Heart right ventricle (tissue), 16 donors: ENCODE measurements at regions not wholly inside any gene's neighbourhood (a gene's known extent, or its start where the extent isn't known, plus 50 kb on each side); places are given as distances from the start of the nearest gene placed in this dataset.

Experiments used
- ATAC-seq, 8 donors: fragments of 200-7000 bp; cut with Tn5 transposase; one replicate each; pipeline ENCODE4 v1.9.1; 2020; ENCODE audit warnings: mild to moderate bottlenecking in 8 of 8, moderate library complexity in 8 of 8, moderate number of reproducible peaks in 1 of 8
- DNase-seq, 2 donors: peaks; one replicate each; pipeline ENCODE4 v3.0.0-alpha.2; 2020
- H3K27ac ChIP-seq, 10 donors: fragments of 200-600 bp; sonication (generic) in 2 of 10; one replicate each; pipeline versions ENCODE4 v1.5.0 to v1.8.0; 2020 to 2022; ENCODE audit warnings: mild to moderate bottlenecking in 3 of 10
- H3K27me3 ChIP-seq, 7 donors: fragments of 200-600 bp; one replicate each; pipeline ENCODE4 v1.8.0; 2021 to 2022; ENCODE audit warnings: mild to moderate bottlenecking in 2 of 7
- H3K36me3 ChIP-seq, 9 donors: fragments of 200-600 bp; sonication (generic) in 1 of 9; one replicate each; pipeline versions ENCODE4 v1.5.0 to v1.8.0; 2020 to 2022; ENCODE audit warnings: mild to moderate bottlenecking in 2 of 9
- H3K4me1 ChIP-seq, 9 donors: fragments of 200-600 bp; sonication (generic) in 1 of 9; one replicate each; pipeline versions ENCODE4 v1.5.0 to v1.8.0; 2020 to 2022; ENCODE audit warnings: mild to moderate bottlenecking in 4 of 9
- H3K4me3 ChIP-seq, 10 donors: fragments of 200-600 bp; sonication (generic) in 2 of 10; one replicate each; pipeline versions ENCODE4 v1.5.0 to v1.8.0; 2020 to 2022; ENCODE audit warnings: mild to moderate bottlenecking in 7 of 10, moderate library complexity in 2 of 10
- H3K9me3 ChIP-seq, 11 donors: fragments of 200-600 bp in 10 of 11; sonication (generic) in 2 of 11; one replicate each; pipeline versions ENCODE4 v1.5.0 to v1.8.0; 2013 to 2022; ENCODE audit warnings: mild to moderate bottlenecking in 2 of 11, control low read depth in 1 of 11, moderate library complexity in 1 of 11
- CTCF ChIP-seq, 9 donors: fragments of 200-600 bp; sonication (generic) in 2 of 9; IDR thresholded peaks; one replicate each; pipeline versions ENCODE4 v1.5.0 to v1.8.0; 2021 to 2022; ENCODE audit warnings: antibody characterized with exemption in 9 of 9, mild to moderate bottlenecking in 5 of 9, moderate library complexity in 1 of 9
- WGBS, 2 donors: extraction: QIAGEN DNeasy Blood & Tissue Kit; methylation state at CpG; one replicate each; pipeline ENCODE4 v1.1.7; 2013; ENCODE audit warnings: inconsistent platforms in 1 of 2; 5-methylcytosine and 5-hydroxymethylcytosine counted together
- intact Hi-C, 10 donors: fragments of 100-400 bp; cut with DNase I; formaldehyde crosslinking; loops; one replicate each; pipeline versions ENCODE4 v1.11.1 to v1.14.2; 2022
- donor health status: Arrhythmogenic right ventricular cardiomyopathy.
- donor health status: ischemic (EF 13 %, LVEDD 7.1; RV severe dilation, severe dysfunction).
- donor health status: healthy with polysubstance abuse.
- donor health status: DM: no; HTN: yes; CAD: no.
- donor health status: DM: no; HTN: no; CAD: no.
- donor health status: ischemic (EF 25% LVEDD 6.9; RV normal size, moderate dysfunction).
- donor health status: ischemic (EF 25% LVEDD 5.7; RV mildly dilated, moderate dysfunction).
- donor health status: healthy.
- donor health status: DM: yes; HTN: yes; CAD: no.
- donor health status: Ischemic cardiomyopathy.
- donor health status: ischemic (EF 35%, LVEDD 5.7; RV mildly dilated, moderate dysfunction).
- donor health status: nonischemic (EF 11% LVEDD 7.7; RV severe dilation, severe dysfunction).
- donor health status: DM: yes; HTN: yes; CAD: no.
- donor health status: PGD.
- donor health status: ischemic (EF 29% LVEDD 5.4; RV normal size, mild dysfunction).
- donor health status: nonischemic (EF 23%, LVEDD 6.1; RV moderate dilation, normal function).

DNA sequence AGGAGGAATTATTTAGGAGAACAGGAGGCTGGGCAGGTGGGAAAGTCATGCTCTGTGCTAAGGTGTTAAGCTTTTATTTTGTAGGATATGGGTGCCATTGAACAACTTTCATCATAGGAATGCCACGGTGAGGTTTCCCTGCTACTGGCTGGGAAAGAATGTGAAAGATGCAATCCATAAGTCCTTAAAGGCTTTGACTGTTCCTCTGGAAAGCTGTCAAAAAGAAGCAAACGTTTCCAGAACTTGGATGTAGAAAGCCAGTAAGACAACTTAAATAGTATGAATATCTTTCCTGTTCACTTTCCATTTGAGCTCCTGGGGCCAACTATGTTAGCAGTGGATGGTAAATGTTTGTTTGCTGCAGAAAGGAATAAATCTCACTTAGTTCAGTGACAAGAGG lies 574.4 kb downstream of the RNF144B start:
- 28 to 35% methylated on average over 2 of the region's 2 CpGs for WGBS, 2 donors
- DNase-seq (no peak), ATAC-seq (no peak)
- TF ChIP-seq CTCF (IDR thresholded peaks at IDR 0.05): no peak
- intact Hi-C loops: no loop called here
- Histone ChIP-seq H3K4me3 (no peak overlapping the region), H3K9me3 (no peaks in the 10 kb centered on the region), H3K36me3 (no peaks in the 10 kb centered on the region), H3K4me1 (no peaks in the 10 kb centered on the region), H3K27ac (no peak overlapping the region), H3K27me3 (no peaks in the 10 kb centered on the region)

DNA sequence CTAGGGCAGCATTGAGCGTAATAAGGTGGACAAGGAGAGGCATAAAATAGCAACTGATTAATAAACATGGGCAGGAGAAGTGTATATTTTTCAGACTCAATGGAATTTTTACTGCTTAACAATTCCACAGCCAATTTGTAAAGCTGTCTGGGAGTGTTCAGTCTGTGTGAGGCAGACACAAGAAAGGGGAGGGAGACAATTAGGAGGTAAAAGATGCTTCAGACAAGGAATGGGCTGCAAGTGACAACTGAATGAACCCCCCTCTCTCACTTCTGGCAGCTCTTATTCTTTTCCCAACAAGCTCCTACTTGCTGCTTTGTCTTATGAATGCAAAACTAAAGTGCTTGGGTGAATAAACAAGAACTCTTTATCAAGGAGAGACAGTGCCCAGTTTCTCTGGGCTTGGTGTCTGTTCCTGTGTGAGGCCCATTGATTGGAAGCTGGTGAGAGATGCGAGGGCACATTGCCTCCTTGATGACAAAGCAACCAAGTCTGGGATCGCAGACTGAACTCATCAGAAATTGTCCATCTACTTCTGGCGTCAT lies 575.3 kb downstream of the RNF144B start:
- Histone ChIP-seq H3K27me3 (no peaks in the 10 kb centered on the region), H3K36me3 (no peaks in the 10 kb centered on the region), H3K4me3 (no peak overlapping the region), H3K9me3 (no peaks in the 10 kb centered on the region), H3K4me1 (no peaks in the 10 kb centered on the region), H3K27ac (no peak overlapping the region)
- WGBS, 2 donors: 84 to 90% methylated on average over 4 of the region's 4 CpGs
- intact Hi-C loops: no loop called here
- DNase-seq: no peak
- ATAC-seq: no peak
- TF ChIP-seq CTCF (IDR thresholded peaks at IDR 0.05): no peak

DNA sequence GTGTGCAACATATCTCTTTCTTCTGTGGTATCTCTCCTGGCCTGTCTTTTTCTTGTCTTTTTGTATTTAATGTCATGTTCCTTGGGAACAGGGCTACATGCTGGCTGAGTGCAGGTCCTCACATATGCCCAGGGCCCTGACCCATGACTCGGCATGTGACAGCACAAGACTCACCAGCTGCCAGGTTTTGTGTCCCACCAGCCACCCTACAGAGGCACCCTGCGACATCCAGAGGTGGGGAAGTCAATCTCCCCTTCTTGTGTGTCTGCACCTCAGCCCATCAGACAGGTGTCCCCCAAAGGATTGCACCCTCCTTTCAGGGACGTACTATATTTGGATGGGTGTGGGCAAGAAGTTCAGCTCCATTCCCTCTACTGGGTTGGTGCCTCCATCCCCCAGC lies 576.3 kb downstream of the RNF144B start:
- Histone ChIP-seq H3K27ac (no peak overlapping the region), H3K9me3 (no peaks in the 10 kb centered on the region), H3K4me3 (no peak overlapping the region), H3K27me3 (no peaks in the 10 kb centered on the region), H3K4me1 (no peaks in the 10 kb centered on the region), H3K36me3 (no peaks in the 10 kb centered on the region)
- no peak for TF ChIP-seq CTCF (IDR thresholded peaks at IDR 0.05)
- intact Hi-C loops: no loop called here
- ATAC-seq: no peak
- WGBS, 2 donors: 89 to 94% methylated on average over 3 of the region's 3 CpGs
- no peak for DNase-seq

DNA sequence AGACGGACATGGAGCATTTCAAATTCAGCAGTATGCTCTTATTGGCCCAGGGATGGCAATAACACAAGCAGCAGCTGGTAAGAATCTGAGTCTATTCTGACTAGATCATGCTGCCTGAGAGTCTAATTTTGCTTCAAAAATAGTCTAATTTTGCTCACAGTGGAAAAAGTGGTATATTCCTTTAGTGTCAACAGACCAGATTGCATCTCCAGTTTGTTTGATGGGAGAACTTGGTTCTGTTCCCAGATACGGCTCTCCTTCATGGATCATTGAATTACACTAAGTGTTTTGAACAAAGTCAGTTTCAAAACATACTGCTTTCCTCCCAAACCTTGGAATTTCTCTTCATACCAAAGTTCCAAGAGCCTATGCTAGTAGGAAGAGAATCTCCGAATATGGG lies 586.1 kb downstream of the RNF144B start:
- no peak overlapping the region for H3K27ac ChIP-seq
- H3K9me3 ChIP-seq: no peaks in the 10 kb centered on the region
- peaks cover 0 to 7% (median under 1%) of the 10 kb centered on the region in 9 donors for H3K4me1 ChIP-seq
- DNase-seq (no peak), ATAC-seq (no peak)
- H3K27me3 ChIP-seq: no peaks in the 10 kb centered on the region
- WGBS, 2 donors: 57 to 63% methylated on average over 3 of the region's 3 CpGs
- intact Hi-C loops: no loop called here
- no peak for TF ChIP-seq CTCF (IDR thresholded peaks at IDR 0.05)
- H3K36me3 ChIP-seq: no peaks in the 10 kb centered on the region
- H3K4me3 ChIP-seq: no peak overlapping the region
